Right renal cortex interstitium (tissue), 3 donors: ENCODE measurements at regions not wholly inside any gene's neighbourhood (a gene's known extent, or its start where the extent isn't known, plus 50 kb on each side); places are given as distances from the start of the nearest gene placed in this dataset.
"Not testable (repeated sequence)": the region's sequence is repeated elsewhere in the genome, so short reads cannot be mapped to it uniquely, and the experiment has no call there.

Experiments used
- DNase-seq, 3 donors: peaks; one replicate each; pipeline ENCODE4 v3.0.0-alpha.2; 2013; ENCODE audit warnings: low read depth in 3 of 3, low spot score in 2 of 3

DNA sequence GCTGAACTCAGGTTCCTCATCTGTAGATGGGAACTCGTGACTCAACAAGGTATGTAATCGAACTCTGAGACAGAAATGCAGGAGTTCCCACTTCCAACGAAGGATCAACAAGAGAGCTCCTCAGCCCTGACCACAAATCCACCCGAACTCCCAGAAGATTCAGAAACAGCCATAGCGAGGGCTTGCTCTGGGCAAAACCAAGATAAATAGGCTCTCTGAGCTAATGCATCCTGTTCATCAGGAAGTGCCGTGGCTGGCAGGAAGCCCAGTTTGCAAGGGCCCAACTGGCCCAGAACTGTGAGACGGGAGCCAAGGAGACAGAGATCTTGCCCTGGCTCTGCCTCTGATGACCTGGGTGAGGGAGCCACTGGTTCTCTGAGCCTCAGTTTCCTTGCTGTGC lies 141.7 kb upstream of the PFKP start:
- no peak for DNase-seq

DNA sequence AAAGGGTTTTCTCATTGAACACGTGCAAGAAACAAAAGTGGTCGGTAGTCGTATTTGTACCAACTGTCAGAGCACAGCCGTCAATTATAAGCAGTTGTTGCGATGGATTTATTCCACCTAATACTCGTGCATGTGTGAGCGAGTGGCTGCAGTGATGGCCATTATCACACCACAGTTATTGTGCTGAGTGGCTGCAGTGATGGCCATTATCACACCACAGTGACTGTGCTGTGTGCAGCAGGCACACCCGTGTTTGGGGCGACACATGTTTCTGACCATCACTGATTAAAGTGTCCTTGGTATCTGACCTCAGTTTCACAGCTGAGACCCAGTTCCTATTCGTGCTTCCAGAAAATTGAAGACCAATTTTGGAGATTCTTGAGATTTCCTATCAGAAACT lies 142.9 kb upstream of the PFKP start:
- no peak for DNase-seq

DNA sequence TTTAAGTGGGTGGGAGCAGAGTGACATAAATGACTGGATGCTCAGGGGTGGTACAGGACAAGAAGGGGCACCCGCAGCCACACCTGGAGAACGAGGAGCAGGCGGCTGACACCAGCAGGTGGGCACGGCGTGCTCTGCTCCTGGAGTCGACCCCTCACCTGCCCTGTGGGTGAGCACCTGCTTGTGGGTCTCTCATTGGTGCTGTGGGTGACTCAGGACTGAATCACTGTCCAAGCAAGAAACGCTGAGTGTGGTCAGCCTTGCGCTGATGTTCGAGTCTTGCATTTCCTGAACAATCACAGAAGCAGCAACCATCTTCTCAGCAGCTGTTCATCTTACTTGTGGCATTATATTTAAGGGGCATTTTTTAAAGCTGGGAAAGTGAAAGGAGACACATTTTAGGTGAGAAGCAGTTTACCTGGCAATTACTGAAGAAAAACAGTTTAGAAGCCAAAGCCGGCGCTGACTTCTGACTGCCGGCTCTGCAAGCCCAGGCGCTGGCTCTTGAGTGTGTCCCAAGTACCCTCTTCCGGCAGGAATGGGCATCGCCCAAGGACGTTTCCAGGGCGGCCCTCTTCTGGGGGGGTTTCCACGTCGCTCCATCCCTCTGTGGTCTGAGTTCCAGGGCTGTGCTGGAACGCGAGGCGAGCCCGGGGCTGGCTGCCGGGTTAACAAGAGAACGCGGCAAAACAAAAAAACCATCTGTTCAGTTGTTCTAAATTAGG lies 145.2 kb upstream of the PFKP start:
- DNase-seq, result no peak

DNA sequence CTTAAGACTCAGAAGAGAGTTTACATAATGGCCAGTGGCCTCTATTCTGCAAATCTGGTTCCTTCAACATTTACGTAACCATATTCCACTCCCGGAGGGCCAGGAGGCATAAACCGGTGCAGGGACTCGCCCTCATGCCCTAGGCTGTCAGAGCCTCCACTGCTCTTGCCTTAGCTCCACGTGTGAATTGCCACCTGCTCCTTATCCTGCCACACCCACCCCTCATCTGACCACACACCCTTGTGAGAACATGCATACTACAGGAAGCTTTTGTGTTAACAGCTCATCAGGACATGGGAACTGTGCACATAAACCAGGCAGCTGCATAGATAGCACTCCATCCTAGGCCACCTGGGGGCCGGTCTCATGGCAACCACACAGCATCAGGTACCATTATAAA lies 146.7 kb upstream of the PFKP start:
- no peak for DNase-seq

DNA sequence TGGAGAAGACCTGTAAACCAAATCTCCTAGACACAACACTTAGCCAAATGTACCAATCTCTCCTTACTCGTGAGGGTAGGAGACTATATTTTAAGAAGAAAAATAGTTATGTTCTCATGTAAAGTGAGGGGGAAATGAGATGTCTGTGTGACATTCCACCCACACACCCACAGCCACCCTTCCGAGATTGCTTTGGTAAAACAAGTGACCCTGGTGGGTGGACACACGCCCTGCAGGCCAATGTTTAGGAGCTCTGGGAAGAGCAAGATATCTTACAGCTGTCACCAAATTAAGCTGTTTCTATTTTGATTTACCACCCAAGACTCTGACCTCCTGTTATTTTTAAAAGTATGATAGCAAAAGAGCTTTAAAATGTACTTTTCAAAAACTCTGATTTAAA lies 147.2 kb upstream of the PFKP start:
- no peak for DNase-seq

DNA sequence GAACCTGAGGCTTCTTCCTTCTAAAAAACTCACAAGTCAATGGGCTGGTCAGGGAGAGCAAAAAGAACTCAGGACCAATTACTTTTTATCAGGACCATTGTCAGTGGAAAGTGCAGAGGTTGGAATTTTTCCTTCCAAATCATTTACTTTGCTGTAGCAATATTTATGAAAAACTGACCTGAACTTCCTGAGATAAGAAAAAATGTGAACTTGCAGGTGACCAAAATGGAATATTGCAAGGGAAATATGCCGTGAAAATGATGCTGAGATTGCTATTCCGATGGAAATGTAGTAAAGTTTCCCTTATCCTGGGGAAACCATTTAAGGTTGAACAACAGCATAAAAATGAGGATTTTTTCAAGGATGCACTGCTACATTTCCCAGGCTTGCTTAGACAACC lies 148.3 kb upstream of the PFKP start:
- no peak for DNase-seq

DNA sequence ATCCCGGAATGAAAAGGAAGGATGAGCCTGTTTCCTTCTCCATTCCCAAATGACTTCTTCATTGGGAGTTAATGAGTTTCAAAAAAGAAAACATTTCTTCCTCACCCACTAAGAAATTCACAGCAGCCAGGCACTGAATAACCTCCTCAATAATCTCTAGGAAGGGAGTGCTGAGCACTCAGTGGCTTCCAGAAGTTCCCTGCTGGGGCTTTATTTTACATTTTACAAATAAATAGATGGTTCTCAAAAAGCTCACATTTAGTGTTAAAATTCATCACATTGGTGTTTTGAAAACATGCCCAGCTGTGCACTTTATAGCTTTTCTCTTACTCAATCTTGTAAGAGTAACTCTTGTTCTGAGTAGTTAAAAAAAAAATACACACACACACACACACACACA lies 148.9 kb upstream of the PFKP start:
- no peak for DNase-seq

DNA sequence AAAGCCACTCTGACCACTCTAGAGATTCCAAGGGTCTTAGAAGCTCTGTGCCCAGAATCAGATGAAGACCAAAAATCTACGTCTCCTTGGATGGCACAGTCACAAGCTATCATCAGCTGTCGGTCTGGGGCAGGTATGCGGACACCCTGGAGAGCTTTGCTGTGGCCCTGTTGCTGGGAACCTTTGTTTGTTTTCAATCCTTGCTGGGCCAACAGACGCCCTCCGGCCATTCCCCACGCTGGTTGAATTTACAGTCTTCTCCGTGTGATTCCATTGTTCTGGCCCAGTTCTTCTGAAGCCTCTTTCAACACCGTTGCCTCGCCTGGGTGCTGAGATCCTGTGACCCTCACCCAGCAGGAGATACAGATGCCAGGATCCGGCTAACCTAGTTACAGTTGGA lies 149.4 kb upstream of the PFKP start:
- DNase-seq, result no peak

DNA sequence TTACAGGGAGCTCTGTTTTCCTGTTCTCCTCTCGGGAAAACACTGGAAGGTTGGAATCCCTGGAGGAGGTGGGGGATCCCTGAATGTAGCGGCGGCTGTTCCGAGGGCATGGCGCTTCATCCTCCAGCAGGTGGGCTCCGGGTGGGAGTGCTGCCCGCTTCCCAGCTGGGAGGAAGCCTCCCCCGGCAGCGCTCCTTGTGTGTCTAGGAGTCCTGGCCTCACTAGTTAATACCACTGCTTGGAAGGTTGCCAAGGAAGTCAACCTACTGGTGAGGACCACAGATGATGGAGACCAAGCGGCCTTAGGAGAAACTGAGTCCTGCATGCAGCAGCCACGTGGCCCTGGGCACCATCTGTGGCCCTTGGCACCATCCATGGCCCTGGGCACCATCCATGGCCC lies 151.9 kb upstream of the PFKP start:
- no peak for DNase-seq

DNA sequence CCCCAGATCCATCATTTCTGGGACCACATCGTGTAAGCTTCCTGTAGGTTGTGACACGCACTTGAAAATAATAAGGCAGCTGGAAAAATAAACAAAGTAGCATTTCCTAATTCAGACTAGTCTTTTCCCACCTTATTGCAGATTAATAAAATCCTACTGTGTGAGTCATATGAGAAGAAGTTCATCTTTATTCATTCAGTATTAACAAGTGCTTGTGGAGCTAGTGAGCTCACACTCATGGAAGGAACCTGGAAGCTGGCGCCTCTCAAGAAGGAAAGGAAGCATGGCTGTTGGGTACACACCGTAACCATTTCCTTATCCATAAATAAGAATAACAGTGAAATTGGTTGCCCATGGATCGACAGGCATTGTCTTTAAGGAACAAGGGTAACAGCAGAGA lies 152.6 kb upstream of the PFKP start:
- no peak for DNase-seq

DNA sequence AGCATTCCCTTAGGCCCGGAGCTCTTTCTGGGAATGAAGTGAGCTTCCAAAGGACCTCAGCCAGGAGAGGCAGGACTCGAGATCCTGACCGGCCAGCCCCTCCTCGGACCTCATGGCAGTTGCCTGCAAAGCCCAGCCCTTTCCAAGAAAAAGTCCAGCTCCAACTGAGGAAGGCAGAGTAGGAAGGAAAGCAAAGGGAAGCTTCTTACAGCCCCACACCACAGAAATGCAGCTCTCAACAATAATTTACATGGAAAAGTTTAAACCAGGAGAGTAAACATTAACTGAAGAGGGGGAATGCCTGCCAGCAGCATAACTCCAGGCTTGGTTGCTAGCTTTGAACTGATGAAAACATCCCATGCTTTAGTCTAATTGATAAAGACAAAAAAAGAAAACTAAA lies 153.9 kb upstream of the PFKP start:
- DNase-seq, result no peak

DNA sequence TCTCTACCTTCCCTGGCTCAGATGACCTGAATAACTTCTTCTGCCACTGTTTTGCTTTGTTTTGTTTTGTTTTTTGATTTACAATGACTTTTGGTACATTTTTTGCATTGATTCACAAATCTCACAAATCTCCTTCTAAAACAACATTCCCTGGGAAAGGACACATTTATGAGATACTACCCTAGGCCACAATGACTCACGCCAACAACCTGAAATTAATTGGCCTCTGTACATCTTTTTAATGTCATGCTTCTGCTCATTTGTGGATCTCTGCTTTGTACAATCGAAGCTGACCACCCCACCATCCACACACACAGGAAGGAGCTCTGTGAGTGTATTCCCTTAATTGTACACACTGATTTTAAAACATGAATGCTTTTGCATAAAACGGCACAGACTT lies 156.7 kb upstream of the PFKP start:
- no peak for DNase-seq

DNA sequence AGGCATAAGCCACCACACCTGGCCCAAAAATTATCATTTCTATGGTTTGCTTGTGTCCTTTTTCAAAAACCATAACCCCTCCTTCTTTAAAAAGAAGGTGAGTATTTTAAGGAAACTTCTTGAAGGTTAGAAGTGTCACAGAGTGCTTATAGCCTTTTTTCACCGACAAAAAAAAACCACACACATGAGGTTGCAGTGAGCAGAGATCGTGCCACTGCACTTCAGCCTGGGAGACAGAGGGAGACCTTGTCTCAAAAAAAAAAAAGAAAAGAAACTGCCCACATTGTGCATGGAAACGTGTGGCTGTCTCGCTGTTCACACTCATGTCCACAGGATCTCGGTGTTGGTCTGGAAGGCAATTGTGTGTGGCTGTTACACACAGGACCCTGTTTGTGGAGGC lies 157.4 kb upstream of the PFKP start:
- DNase-seq, result no peak

DNA sequence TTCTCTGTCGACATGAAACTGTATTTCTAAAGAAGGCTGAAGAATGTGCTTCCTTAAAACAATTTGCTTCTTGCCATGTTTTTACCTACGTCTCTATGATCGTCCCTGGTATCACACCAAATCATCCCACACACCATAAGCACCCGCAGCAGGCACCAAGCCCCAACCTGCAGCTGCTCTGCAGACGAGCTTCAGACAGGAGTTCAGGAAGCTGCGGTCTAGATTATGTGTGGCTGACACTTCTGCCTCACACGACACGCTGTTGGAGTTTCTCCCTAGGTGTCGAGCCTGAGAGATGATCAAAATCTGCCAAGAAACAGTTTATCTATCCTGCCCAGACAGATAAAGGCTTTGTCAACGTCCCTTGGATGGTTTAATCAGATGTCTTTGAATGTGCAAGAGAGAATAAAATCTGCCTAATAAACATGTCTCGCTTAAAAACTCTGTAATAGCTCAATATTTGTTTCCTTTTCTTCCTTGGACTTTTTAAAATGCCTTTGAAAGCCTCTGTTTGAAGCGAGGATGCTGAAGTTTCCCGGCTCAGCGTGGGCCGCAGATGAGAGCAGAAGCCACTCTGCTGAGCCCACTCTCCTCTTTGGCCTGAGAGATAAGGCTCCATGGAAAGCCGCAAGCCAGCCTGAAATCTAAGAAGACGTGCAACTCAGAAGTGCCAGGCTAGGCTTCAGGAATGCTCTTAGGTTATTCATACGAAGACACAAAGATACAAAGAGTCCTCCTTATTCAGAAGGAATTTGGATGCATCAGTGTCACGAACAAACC lies 158.3 kb upstream of the PFKP start:
- DNase-seq, result no peak

DNA sequence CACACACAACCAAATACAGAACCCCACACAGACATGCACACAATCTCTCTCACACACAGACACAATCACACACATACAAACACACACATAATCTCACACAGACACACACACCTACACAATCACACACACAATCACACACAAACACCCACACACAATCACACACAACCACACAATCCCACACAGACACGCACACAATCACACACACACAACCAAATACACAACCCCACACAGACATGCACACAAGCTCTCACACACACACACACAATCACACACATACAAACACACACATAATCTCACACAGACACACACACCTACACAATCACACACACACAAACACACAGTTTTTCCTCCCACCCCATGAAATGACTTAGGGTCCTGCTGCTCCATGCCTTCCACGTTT lies 160.4 kb upstream of the PFKP start:
- DNase-seq, result no peak

DNA sequence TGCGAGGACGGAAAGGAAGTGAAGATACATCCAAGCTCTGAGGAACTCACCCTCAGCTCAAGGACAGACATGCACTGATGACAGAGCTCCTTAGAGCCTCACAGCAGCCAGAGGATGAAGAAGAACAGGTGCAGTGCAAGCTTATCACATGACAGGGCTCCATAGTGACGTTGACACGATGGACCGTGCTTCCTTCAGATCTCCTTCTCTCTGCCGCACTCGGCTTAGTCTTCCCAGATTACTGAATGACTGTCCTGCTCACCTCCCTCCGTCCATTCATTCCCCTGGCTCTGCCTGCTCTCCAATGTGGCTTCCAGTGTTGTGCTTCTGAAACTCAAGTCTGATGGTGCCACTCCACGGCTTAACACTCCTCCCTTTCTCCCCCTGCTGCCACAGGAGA lies 161.5 kb upstream of the PFKP start:
- DNase-seq, result no peak

DNA sequence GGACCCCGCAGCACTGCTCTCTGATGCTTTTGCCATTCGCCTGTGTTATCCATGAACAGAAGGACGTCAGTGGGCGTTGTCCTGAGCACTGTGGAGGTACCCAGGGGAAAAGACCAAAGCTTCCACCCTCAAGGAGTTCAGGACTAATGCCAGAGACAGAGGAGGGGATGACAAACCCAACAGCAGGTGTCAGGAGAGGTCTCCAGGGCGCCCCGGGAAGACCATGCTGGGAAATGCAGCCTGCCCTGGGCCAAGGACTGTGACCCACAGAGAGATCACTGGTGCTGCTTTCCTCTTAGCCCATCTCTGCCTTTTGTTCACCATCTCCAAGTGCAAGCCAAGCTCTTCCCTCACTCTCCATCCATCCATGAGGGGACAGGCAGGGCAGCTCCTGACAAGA lies 166.8 kb upstream of the PFKP start:
- DNase-seq, result no peak

DNA sequence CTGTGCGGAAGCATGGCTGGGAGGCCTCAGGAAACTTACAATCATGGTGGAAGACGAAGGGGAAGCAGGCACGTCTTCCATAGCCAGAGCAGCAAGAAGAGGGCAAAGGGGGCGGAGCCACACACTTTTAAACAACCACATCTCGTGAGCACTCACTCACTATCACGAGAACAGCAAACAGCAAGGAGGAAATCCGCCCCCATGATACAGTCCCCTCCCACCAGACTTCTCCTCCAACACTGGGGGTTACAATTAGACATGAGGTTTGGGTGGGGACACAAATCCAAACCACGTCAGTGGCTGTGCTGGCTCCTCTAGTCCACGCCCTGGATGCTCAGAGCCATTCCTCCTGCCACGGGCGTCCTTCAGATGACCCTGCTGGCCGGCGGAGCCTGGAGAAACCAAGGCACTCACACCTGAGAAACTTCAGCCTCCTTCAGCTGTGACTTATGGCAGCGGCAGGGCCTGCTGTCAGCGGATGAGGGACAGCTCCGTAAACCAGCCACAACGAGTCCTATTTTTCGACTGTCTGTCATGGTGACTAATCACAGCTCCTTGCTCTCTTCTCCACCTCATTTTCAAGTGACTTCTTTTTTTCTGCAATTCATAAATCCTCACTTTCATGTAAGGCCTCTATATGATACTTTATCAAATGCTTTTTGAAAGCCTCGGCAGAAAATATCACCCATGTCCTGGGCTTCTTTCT lies 167.9 kb upstream of the PFKP start:
- no peak for DNase-seq

DNA sequence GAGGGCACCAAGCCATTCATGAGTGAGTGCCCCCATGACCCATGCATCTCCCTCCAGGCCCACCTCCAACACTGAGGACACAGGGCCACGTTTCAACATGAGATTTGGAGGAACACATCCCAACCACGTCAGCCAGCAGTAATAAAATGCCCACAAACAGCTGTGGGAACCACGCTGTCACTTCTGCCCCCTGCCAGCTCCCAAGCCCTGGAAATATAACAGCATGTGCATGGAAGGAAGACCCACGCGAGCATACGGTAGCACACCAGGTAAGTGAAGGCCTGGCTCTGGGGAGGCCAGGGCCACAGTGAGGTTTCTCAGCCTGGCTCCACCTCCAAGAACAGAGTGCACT lies 168.9 kb upstream of the PFKP start:
- DNase-seq, result no peak

DNA sequence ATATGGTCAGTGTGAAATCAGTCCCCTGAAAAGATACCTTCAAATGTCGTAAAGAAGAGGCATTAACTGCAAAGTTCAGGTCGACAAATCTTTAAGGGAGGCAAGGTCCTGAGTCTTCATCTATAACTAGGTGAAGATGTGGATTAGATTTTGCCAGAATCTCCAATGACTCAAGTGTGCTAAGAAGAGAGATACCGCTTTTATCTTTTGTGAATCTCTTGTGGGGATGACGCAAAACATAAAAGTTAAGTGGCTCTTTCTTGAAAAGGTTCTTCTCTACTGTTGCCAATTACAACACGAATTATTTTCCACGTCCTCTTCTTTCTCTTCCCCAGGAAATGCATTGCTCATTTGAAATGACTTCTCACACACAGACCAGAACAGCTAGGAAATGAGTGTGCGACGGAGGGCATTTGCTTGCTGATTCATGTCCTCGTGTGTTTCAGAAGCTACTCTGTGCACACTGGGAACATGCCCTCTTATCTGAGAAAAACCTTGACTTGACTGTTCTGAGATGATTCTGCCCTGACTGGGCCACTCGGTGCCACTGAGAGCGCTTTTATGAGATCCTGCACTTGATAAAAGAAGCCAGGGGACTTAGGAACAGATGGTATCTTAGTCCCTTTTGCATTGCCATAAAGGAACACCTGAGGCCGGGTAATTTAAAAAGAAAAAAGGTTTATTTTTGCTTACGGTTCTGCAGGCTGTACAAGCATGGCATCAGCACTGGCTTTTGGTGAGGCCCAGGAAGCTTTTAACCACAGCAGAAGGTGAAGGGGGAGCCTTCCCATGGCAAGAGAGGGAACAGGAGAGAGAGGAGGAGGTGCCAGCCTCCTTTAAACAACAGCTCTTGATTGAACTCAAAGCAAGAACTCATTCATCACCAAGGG lies 169.5 kb upstream of the PFKP start:
- DNase-seq, result no peak

DNA sequence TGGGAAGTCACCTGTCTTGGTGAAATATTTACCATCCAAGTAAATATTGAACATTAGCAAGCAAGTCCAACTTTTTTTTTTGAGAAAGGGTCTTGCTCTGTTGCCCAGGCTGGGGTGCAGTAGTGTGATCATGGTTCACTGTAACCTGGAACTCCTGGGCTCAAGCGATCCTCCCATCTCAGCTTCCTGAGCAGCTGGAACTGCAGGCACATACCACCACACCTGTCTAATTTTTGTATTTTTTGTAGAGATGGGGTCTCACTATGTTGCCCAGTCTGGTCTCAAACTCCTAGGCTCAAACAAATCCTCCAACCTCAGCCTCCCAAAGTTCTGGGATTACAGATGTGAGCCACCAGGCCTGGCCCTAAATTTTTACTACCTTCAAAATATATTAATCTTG lies 171.0 kb upstream of the PFKP start:
- not testable (repeated sequence) for DNase-seq
